H1 (cell line): ENCODE measurements at regions not wholly inside any gene's neighbourhood (a gene's known extent, or its start where the extent isn't known, plus 50 kb on each side); places are given as distances from the start of the nearest gene placed in this dataset.

ENCODE experiments used
- CTCF ChIA-PET: fragments of 300-600 bp; sonication (Branson Sonifier 250); formaldehyde crosslinking; loops from one replicate; lab custom pipeline; 2021; ENCODE audit not compliant: partially characterized antibody; lab: Charles Lee
- POLR2A ChIA-PET: fragments of 300-600 bp; sonication (Branson Sonifier 250); formaldehyde crosslinking; loops from one replicate; lab custom pipeline; 2021; ENCODE audit warnings: inconsistent platforms; ENCODE audit not compliant: partially characterized antibody; lab: Charles Lee
- DNase-seq, 2 experiments: peaks; one replicate each; pipeline versions ENCODE4 v3.0.0 to v3.0.0-alpha.2; 2010 to 2022; ENCODE audit warnings: low spot score in 2 of 2, low read depth in 1 of 2, mixed read lengths in 1 of 2
- FAIRE-seq: peaks from 2 replicates; lab custom pipeline; 2011; peaks lifted over from hg19 to GRCh38; lab: Jason Lieb, UNC
- H2AFZ ChIP-seq: 2 replicates; pipeline ENCODE4 v1.8.1; 2012; ENCODE audit warnings: low read length, inconsistent platforms
- H2AK5ac ChIP-seq: 2 replicates; pipeline ENCODE4 v1.6.1; 2013; ENCODE audit warnings: low read depth, low read length
- H2BK120ac ChIP-seq: replicated peaks from 2 replicates; pipeline ENCODE3; 2013; ENCODE audit warnings: low read depth, low read length, inconsistent platforms
- H2BK12ac ChIP-seq: 2 replicates; pipeline ENCODE4 v1.6.1; 2013; ENCODE audit warnings: low read depth, low read length
- H2BK15ac ChIP-seq: 2 replicates; pipeline ENCODE4 v1.6.1; 2013; ENCODE audit warnings: low read length
- H2BK20ac ChIP-seq: 2 replicates; pipeline ENCODE4 v1.6.1; 2013; ENCODE audit warnings: low read length
- H2BK5ac ChIP-seq: 2 replicates; pipeline ENCODE4 v1.6.1; 2013; ENCODE audit warnings: low read depth, low read length
- H3K14ac ChIP-seq: 2 replicates; pipeline ENCODE4 v1.6.1; 2013; ENCODE audit warnings: inconsistent platforms; ENCODE audit not compliant: insufficient read length
- H3K18ac ChIP-seq: 2 replicates; pipeline ENCODE4 v1.6.1; 2013; ENCODE audit warnings: low read length; ENCODE audit errors: extremely low read depth
- H3K23ac ChIP-seq: 2 replicates; pipeline ENCODE4 v1.6.1; 2013; ENCODE audit warnings: inconsistent platforms; ENCODE audit not compliant: insufficient read length
- H3K23me2 ChIP-seq: 2 replicates; pipeline ENCODE4 v1.6.1; 2013; ENCODE audit warnings: low read depth, low read length
- H3K27ac ChIP-seq: 2 replicates; pipeline ENCODE4 v1.6.1; 2011; ENCODE audit warnings: low read depth, low read length, inconsistent platforms
- H3K27me3 ChIP-seq, 4 experiments: replicated peaks in 1 of 4; 1 replicate in 1 of 4; 2 replicates in 3 of 4; pipeline versions ENCODE4 v1.6.1 to v1.8.1; 2011 to 2013; ENCODE audit warnings: low read length in 3 of 4, mild to moderate bottlenecking in 3 of 4, inconsistent platforms in 2 of 4, mixed read lengths in 2 of 4, moderate library complexity in 1 of 4; ENCODE audit not compliant: control insufficient read depth in 3 of 4, insufficient read depth in 3 of 4; ENCODE audit errors: extremely low read depth in 1 of 4
- H3K36me3 ChIP-seq, 4 experiments: 2 replicates each; pipeline versions ENCODE4 v1.6.1 to v1.8.1; 2011 to 2013; ENCODE audit warnings: mild to moderate bottlenecking in 4 of 4, low read length in 3 of 4, moderate library complexity in 2 of 4, control low read depth in 1 of 4, inconsistent platforms in 1 of 4; ENCODE audit not compliant: insufficient read depth in 4 of 4, control insufficient read depth in 2 of 4
- H3K4ac ChIP-seq: replicated peaks from 2 replicates; pipeline ENCODE3; 2013; ENCODE audit warnings: low read length, low read depth, mixed read lengths, inconsistent platforms; ENCODE audit not compliant: insufficient read length
- H3K4me1 ChIP-seq, 4 experiments: replicated peaks in 1 of 4; 1 replicate in 1 of 4; 2 replicates in 3 of 4; pipeline versions ENCODE4 v1.6.1 to v1.8.1; 2011 to 2013; ENCODE audit warnings: low read length in 3 of 4, inconsistent platforms in 2 of 4, mixed read lengths in 1 of 4; ENCODE audit not compliant: insufficient read depth in 4 of 4, control insufficient read depth in 3 of 4
- H3K4me2 ChIP-seq, 2 experiments: 2 replicates each; pipeline versions ENCODE4 v1.6.1 to v1.8.1; 2011 to 2013; ENCODE audit warnings: low read depth in 2 of 2, low read length in 2 of 2, control low read depth in 1 of 2, inconsistent platforms in 1 of 2, mild to moderate bottlenecking in 1 of 2; ENCODE audit not compliant: insufficient read depth in 1 of 2
- H3K4me3 ChIP-seq, 4 experiments: fragments of 200-600, 300-600 bp in 1 of 4; sonication (generic), shearing (Covaris generic), sonication (Bioruptor Twin) in 1 of 4; 2 replicates each; pipeline versions ENCODE4 v1.5.1 to v1.8.1; 2011 to 2016; ENCODE audit warnings: low read length in 4 of 4, low read depth in 3 of 4, control low read depth in 2 of 4, inconsistent platforms in 2 of 4, mild to moderate bottlenecking in 2 of 4, mixed read lengths in 1 of 4, moderate library complexity in 1 of 4; ENCODE audit not compliant: insufficient read depth in 2 of 4; ENCODE audit errors: extremely low read depth in 1 of 4
- H3K56ac ChIP-seq: replicated peaks from 2 replicates; pipeline ENCODE3; 2013; ENCODE audit warnings: low read depth, mild to moderate bottlenecking, mixed read lengths, low read length, inconsistent platforms; ENCODE audit not compliant: insufficient read length
- H3K79me1 ChIP-seq: 2 replicates; pipeline ENCODE4 v1.6.1; 2013; ENCODE audit warnings: low read depth, low read length, control low read depth
- H3K79me2 ChIP-seq, 2 experiments: 2 replicates each; pipeline versions ENCODE4 v1.6.1 to v1.8.1; 2012 to 2013; ENCODE audit warnings: low read length in 2 of 2, mild to moderate bottlenecking in 2 of 2, inconsistent platforms in 1 of 2; ENCODE audit not compliant: insufficient read depth in 2 of 2, control insufficient read depth in 1 of 2
- H3K9ac ChIP-seq, 4 experiments: replicated peaks in 1 of 4; 1 replicate in 1 of 4; 2 replicates in 3 of 4; pipeline versions ENCODE4 v1.6.1 to v1.8.1; 2011 to 2013; ENCODE audit warnings: low read depth in 3 of 4, low read length in 3 of 4, control low read depth in 2 of 4, mild to moderate bottlenecking in 2 of 4, moderate library complexity in 2 of 4, inconsistent platforms in 1 of 4; ENCODE audit errors: extremely low read depth in 1 of 4
- H3K9me3 ChIP-seq, 2 experiments: 2 replicates each; pipeline versions ENCODE4 v1.6.1 to v1.8.1; 2012 to 2013; ENCODE audit warnings: mild to moderate bottlenecking in 2 of 2, moderate library complexity in 2 of 2, control low read depth in 1 of 2, inconsistent platforms in 1 of 2, low read depth in 1 of 2, low read length in 1 of 2, mixed read lengths in 1 of 2; ENCODE audit not compliant: insufficient read depth in 2 of 2
- H4K20me1 ChIP-seq, 2 experiments: replicated peaks in 1 of 2; 2 replicates each; pipeline versions ENCODE3 to v1.8.1; 2011 to 2013; ENCODE audit warnings: inconsistent platforms in 2 of 2, low read length in 2 of 2, mild to moderate bottlenecking in 1 of 2; ENCODE audit not compliant: insufficient read depth in 2 of 2, control insufficient read depth in 1 of 2
- H4K5ac ChIP-seq: 2 replicates; pipeline ENCODE4 v1.6.1; 2013; ENCODE audit warnings: low read length, low read depth, mixed read lengths, inconsistent platforms; ENCODE audit not compliant: insufficient read length
- H4K8ac ChIP-seq: 2 replicates; pipeline ENCODE4 v1.8.0; 2013; ENCODE audit warnings: mild to moderate bottlenecking, moderate library complexity, low read length, inconsistent platforms; ENCODE audit not compliant: insufficient read depth; ENCODE audit errors: extremely low read depth
- H4K91ac ChIP-seq: replicated peaks from 2 replicates; pipeline ENCODE3; 2013; ENCODE audit warnings: low read length, mixed read lengths, inconsistent platforms; ENCODE audit not compliant: insufficient read length
- CHD2 ChIP-seq: IDR thresholded peaks from 2 replicates; pipeline ENCODE4 v1.6.1; 2012; ENCODE audit warnings: low read length, improper control_type of control experiment
- CREB1 ChIP-seq: IDR thresholded peaks from 2 replicates; pipeline ENCODE4 v1.6.1; 2012; ENCODE audit warnings: inconsistent platforms
- CTBP2 ChIP-seq: IDR thresholded peaks from 2 replicates; pipeline ENCODE4 v1.7.0; 2011; ENCODE audit warnings: borderline replicate concordance, mild to moderate bottlenecking, moderate library complexity, mixed read lengths, low read length; ENCODE audit not compliant: insufficient read depth, insufficient read length
- EZH2 ChIP-seq: fragments of 200-600 bp; sonication (generic); IDR thresholded peaks from 2 replicates; pipeline ENCODE4 v1.7.1; 2012; ENCODE audit warnings: low read depth, mild to moderate bottlenecking, moderate library complexity, low read length, inconsistent platforms; ENCODE audit not compliant: severe bottlenecking
- JUND ChIP-seq: IDR thresholded peaks from 2 replicates; pipeline ENCODE4 v1.6.1; 2011; ENCODE audit warnings: mild to moderate bottlenecking, improper control_type of control experiment, low read length
- SUZ12 ChIP-seq: fragments of 200-600 bp; sonication (generic); IDR thresholded peaks from 2 replicates; pipeline ENCODE4 v1.6.1; 2012; ENCODE audit warnings: mild to moderate bottlenecking, inconsistent platforms, low read length, moderate library complexity, mixed read lengths
- WGBS, 2 experiments: shearing (Covaris generic) in 1 of 2; methylation state at CpG; one replicate each; pipeline versions ENCODE4 v1.1.6 to v1.1.7; 2013 to 2015; ENCODE audit warnings: low lambda C conversion rate in 2 of 2, mixed read lengths in 2 of 2, inconsistent platforms in 1 of 2, low coverage in 1 of 2, missing lambda C conversion rate in 1 of 2; ENCODE audit not compliant: insufficient replicate concordance in 2 of 2, insufficient coverage in 1 of 2, insufficient read length in 1 of 2; ENCODE audit errors: extremely low coverage in 1 of 2, missing lambda C conversion rate in 1 of 2; 5-methylcytosine and 5-hydroxymethylcytosine counted together
- TF ChIP-seq, protein P1 (sequence below): IDR thresholded peaks from 2 replicates; pipeline ENCODE4 v1.6.1; 2012; ENCODE audit warnings: low read length, inconsistent platforms

- H3K4me1 ChIP-seq = peaks cover 0 to under 1% (median 0%) of the 10 kb centered on the region in 4 experiments; a peak in 1 of 7 replicates
- no peaks in the 10 kb centered on the region for H4K20me1 ChIP-seq
- no peak overlapping the region for H4K5ac ChIP-seq
- H3K4me3 ChIP-seq = no peak overlapping the region
- no peak overlapping the region for H2BK5ac ChIP-seq
- FAIRE-seq (no peak), DNase-seq (no peak)
- no peak overlapping the region for H4K91ac ChIP-seq
- no peaks in the 10 kb centered on the region for H3K23me2 ChIP-seq
- H2BK15ac ChIP-seq = no peak overlapping the region
- ChIA-PET POLR2A (no interaction called here), CTCF (interaction anchor here (1.0 to 2.9 kb wide), 4 partner anchors 35 to 586 kb away, joined by 3 to 8 read pairs (median 4); no protein-coding TSS in a partner anchor)
- 88% methylated on average over 5 of the region's 5 CpGs; no CpG with 5 or more reads in 1 of the 2 experiments for WGBS, 2 experiments
- H3K27ac ChIP-seq = no peak overlapping the region
- no peak overlapping the region for H3K23ac ChIP-seq
- no peak overlapping the region for H3K9ac ChIP-seq
- no peaks in the 10 kb centered on the region for H3K27me3 ChIP-seq
- no peak overlapping the region for H2AK5ac ChIP-seq
- no peak overlapping the region for H2AFZ ChIP-seq
- H3K4ac ChIP-seq = no peak overlapping the region
- H3K79me1 ChIP-seq = no peaks in the 10 kb centered on the region
- no peak overlapping the region for H2BK20ac ChIP-seq
- H3K9me3 ChIP-seq = no peaks in the 10 kb centered on the region
- no peak overlapping the region for H3K4me2 ChIP-seq
- TF ChIP-seq CREB1 (no peak), CTBP2 (no peak), SUZ12 (no peak), CHD2 (no peak), EZH2 (no peak), JUND (no peak)
- TF ChIP-seq, protein P1, sequence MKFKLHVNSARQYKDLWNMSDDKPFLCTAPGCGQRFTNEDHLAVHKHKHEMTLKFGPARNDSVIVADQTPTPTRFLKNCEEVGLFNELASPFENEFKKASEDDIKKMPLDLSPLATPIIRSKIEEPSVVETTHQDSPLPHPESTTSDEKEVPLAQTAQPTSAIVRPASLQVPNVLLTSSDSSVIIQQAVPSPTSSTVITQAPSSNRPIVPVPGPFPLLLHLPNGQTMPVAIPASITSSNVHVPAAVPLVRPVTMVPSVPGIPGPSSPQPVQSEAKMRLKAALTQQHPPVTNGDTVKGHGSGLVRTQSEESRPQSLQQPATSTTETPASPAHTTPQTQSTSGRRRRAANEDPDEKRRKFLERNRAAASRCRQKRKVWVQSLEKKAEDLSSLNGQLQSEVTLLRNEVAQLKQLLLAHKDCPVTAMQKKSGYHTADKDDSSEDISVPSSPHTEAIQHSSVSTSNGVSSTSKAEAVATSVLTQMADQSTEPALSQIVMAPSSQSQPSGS = no peak
- H3K18ac ChIP-seq = no peak overlapping the region
- H3K36me3 ChIP-seq = no peaks in the 10 kb centered on the region
- no peak overlapping the region for H4K8ac ChIP-seq
- no peaks in the 10 kb centered on the region for H3K79me2 ChIP-seq
- H3K56ac ChIP-seq = no peak overlapping the region
- no peak overlapping the region for H2BK120ac ChIP-seq
- no peak overlapping the region for H2BK12ac ChIP-seq
- H3K14ac ChIP-seq = no peak overlapping the region
Observed at GRCh38 chr4:189207872-189208271, 732.8 kb upstream of the FRG1 start.
